IgD-negative memory B cell (primary cell): ENCODE measurements at regions not wholly inside any gene's neighbourhood (a gene's known extent, or its start where the extent isn't known, plus 50 kb on each side); places are given as distances from the start of the nearest gene placed in this dataset.

Experiments
- H3K27ac Mint-ChIP-seq, 3 donors: one replicate each; pipeline ENCODE4 v1.8.0; 2020 to 2022; ENCODE audit warnings: mild to moderate bottlenecking in 3 of 3, mixed read lengths in 3 of 3, moderate library complexity in 1 of 3
- H3K27me3 Mint-ChIP-seq: one replicate; pipeline ENCODE4 v1.8.0; 2021; ENCODE audit warnings: mixed read lengths
- H3K36me3 Mint-ChIP-seq: one replicate; pipeline ENCODE4 v1.8.0; 2020; ENCODE audit warnings: mild to moderate bottlenecking, mixed read lengths
- H3K4me1 Mint-ChIP-seq, 3 donors: one replicate each; pipeline ENCODE4 v1.8.0; 2020 to 2022; ENCODE audit warnings: mixed read lengths in 3 of 3, mild to moderate bottlenecking in 1 of 3
- H3K4me3 Mint-ChIP-seq, 4 donors: one replicate each; pipeline ENCODE4 v1.8.0; 2020 to 2022; ENCODE audit warnings: mild to moderate bottlenecking in 4 of 4, mixed read lengths in 4 of 4, moderate library complexity in 3 of 4
- H3K9me3 Mint-ChIP-seq, 3 donors: one replicate each; pipeline ENCODE4 v1.8.0; 2020 to 2021; ENCODE audit warnings: mixed read lengths in 3 of 3, mild to moderate bottlenecking in 1 of 3

DNA sequence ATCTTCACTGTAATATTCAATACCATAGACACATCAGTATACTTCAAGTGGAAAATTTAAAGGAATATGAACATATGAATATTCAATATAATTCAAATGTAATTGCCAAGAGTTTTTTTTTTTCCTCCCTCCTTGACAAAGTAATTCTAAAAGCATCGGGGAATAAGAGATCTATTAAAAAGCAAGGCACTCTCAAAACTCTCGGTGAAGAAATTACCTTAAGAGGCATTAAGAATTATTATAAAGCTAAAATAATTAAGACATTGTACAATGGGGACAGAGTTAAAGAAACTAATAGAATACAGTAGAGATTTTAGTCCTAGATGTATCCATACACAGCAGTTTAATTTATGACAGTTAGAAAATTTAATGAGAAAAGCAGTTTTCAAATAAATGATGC is 390.0 kb upstream of the SLC8A1 start:
- H3K36me3 Mint-ChIP-seq: no peaks in the 10 kb centered on the region
- no peaks in the 10 kb centered on the region for H3K27me3 Mint-ChIP-seq
- no peaks in the 10 kb centered on the region for H3K4me1 Mint-ChIP-seq
- H3K4me3 Mint-ChIP-seq: no peak overlapping the region
- no peak overlapping the region for H3K27ac Mint-ChIP-seq
- peaks cover 2 to 5% (median 5%) of the 10 kb centered on the region in 3 donors for H3K9me3 Mint-ChIP-seq

DNA sequence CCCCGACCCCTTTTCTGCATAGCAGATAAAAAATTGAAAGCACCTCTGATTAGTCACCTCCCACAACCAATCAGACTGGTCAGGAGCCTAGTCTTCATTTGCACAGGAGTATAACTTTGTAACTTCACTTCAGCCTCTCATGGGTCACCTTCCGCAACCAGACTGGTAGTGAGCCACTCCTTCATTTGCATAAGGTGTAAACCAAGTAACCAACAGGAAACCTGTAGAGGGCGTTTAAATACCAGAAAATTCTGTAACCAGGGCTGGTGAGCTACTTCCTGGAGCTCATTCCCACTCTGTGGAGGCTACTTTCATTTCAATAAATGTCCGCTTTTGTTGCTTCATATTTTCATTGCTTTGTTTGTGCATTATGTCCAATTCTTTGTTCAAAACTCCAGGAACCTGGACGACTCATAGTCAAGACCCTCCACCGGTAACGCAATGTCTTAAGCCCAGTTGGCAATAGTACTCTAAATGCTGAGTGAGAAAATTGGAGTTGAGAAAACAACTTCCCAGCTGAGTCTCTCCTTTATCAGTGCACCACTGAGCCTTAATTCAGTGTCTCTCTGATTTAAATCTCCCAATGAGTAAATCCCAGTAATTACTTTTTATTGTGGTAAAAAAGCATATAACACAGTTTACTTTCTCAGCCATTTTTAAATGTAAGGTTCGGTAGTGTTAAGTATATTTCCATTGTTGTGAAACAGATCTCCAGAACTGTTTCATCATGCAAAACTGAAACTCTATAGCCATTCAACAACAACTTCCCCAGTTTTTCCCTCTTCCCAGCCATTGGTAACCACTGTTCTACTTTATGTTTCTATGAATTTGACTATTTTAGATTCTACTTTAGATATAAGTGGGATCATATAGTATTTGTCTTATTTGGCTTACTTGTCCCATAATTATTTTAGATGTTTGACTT is 392.7 kb upstream of the SLC8A1 start:
- Mint-ChIP-seq H3K4me3 (no peak overlapping the region), H3K36me3 (no peaks in the 10 kb centered on the region), H3K9me3 (peaks cover 3 to 5% (median 5%) of the 10 kb centered on the region in 3 donors), H3K27ac (no peak overlapping the region), H3K4me1 (no peaks in the 10 kb centered on the region), H3K27me3 (no peaks in the 10 kb centered on the region)

DNA sequence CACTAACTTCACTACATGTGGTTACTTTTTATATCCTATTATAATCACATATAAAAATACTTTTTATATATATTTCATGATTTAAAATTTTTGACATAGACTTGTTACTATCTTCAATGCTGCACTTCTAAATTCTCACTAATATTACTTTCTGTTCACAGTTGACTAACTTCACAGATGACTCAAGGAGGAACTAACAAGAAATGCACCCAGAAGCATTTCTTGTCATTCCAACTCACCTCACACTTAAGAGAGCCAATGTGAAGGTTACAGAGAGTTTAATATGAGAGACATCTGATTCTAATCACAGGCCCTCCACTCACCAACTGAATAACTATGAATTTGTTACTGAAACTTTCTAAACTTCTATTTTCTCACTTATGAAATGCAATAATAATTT is 399.8 kb upstream of the SLC8A1 start:
- Mint-ChIP-seq H3K36me3 (no peaks in the 10 kb centered on the region), H3K4me3 (no peak overlapping the region), H3K27ac (no peak overlapping the region), H3K27me3 (no peaks in the 10 kb centered on the region), H3K4me1 (no peaks in the 10 kb centered on the region), H3K9me3 (peaks cover 0 to 7% (median 7%) of the 10 kb centered on the region in 3 donors)

DNA sequence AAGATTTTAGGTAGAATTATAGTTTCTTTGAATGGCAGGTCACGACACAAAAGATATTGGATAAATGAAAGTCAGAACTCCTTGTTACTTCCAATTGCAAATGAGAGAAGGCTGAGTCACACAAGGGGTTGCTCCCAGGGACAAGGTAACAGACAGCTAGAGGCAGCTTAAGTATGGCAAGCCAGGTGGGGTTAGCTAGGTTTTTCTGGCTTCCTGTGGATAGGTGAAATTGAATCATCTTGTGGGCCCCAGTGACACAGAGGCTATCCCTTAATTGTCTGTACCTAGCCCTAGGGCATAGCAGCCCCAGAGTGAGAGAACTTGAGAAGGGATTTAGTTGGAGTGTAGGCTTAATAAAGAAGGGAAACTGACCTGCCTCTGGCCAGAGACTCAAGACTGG is 407.7 kb upstream of the SLC8A1 start:
- H3K9me3 Mint-ChIP-seq: peaks cover 0 to 4% (median 1%) of the 10 kb centered on the region in 3 donors
- H3K36me3 Mint-ChIP-seq: no peaks in the 10 kb centered on the region
- no peak overlapping the region for H3K4me3 Mint-ChIP-seq
- no peaks in the 10 kb centered on the region for H3K4me1 Mint-ChIP-seq
- no peaks in the 10 kb centered on the region for H3K27me3 Mint-ChIP-seq
- H3K27ac Mint-ChIP-seq: no peak overlapping the region

DNA sequence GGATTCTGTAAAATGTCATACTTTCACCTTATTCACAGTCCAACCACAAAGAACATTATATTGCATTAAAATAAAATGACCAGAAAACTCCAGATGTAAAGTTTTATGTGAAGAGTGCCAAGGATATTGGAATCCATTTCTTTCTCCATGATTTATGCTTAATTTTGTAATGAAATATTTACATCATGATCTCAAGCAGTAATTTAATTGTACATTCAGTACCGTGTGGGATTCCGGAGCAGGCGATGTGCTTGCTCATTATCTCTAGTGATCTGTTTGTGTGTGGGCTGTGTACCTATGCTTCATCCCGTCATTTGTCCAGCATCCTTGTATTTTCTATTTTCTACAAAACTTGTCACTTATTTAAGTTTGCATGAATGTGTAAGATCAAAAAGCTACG is 415.9 kb upstream of the SLC8A1 start:
- Mint-ChIP-seq H3K4me1 (no peaks in the 10 kb centered on the region), H3K36me3 (no peaks in the 10 kb centered on the region), H3K27me3 (no peaks in the 10 kb centered on the region), H3K9me3 (peaks cover 0 to 7% (median 0%) of the 10 kb centered on the region in 3 donors), H3K27ac (no peak overlapping the region), H3K4me3 (no peak overlapping the region)

DNA sequence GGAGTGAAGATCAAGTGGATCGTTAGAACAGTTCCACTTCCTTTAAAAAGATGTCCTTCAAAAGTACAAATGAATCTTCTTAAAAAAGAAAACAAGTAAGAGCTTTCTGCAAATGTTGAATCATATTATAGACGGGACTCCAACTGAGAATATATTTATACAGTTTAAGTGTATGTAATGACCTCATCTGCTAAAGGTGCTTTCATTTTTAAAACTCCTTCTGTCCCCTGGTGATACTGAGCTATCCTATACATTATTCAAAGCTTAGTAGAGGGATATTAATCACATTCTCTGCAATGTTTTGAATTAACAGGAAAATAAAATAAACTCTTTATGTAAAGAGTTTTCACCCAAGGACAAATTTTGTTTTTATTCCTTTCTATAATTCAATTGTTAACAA is 420.7 kb upstream of the SLC8A1 start:
- H3K27ac Mint-ChIP-seq: no peak overlapping the region
- no peaks in the 10 kb centered on the region for H3K36me3 Mint-ChIP-seq
- no peaks in the 10 kb centered on the region for H3K27me3 Mint-ChIP-seq
- H3K9me3 Mint-ChIP-seq: peaks cover 0 to 7% (median 0%) of the 10 kb centered on the region in 3 donors
- no peak overlapping the region for H3K4me3 Mint-ChIP-seq
- H3K4me1 Mint-ChIP-seq: no peaks in the 10 kb centered on the region

DNA sequence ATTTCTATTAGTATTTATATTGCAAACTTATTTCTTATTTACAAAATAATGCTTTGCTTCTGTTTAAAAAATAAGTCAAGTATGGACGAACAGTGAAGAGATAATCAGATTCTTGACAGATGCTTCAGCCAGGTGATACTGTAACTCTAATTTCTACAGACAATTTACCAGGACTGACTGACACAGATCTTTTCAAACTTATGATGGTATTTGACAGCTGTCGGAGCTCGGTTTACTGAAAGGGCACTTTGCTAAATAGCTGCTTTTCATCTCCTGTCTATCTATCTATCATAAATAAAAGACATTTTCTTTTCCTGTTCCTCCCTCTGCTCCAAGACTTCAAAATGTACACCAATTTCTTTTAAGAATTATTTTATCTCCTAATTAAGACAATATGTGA is 422.5 kb upstream of the SLC8A1 start:
- H3K4me1 Mint-ChIP-seq: no peaks in the 10 kb centered on the region
- no peaks in the 10 kb centered on the region for H3K27me3 Mint-ChIP-seq
- H3K27ac Mint-ChIP-seq: no peak overlapping the region
- peaks cover 0 to 5% (median 0%) of the 10 kb centered on the region in 3 donors for H3K9me3 Mint-ChIP-seq
- H3K4me3 Mint-ChIP-seq: no peak overlapping the region
- no peaks in the 10 kb centered on the region for H3K36me3 Mint-ChIP-seq

DNA sequence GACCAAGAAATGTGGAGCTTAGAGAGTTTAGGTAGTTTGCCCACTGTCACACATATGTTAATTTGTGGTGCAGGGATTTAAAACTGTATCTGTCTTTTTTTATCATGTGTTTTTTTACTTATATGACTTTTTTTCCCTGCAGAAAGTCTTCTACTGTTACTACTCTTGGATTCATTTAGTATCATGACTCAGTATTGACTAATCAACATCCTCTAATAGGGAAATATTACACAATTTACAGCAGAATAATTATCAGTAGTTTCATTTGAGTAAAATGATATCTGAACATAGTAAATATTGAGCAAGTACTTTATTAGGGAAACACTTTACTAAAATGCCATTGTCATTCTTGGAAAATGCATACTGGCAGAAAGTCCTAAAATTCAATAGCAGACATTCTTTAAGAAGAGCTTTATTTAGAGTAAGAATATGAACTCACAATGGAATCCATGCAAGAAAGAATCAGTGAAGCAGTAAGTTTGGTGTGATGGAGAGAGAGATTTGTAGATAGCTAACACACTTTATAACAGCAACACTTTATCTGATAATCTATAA is 425.9 kb upstream of the SLC8A1 start:
- H3K27me3 Mint-ChIP-seq: no peaks in the 10 kb centered on the region
- no peak overlapping the region for H3K4me3 Mint-ChIP-seq
- H3K27ac Mint-ChIP-seq: no peak overlapping the region
- no peaks in the 10 kb centered on the region for H3K4me1 Mint-ChIP-seq
- no peaks in the 10 kb centered on the region for H3K36me3 Mint-ChIP-seq
- H3K9me3 Mint-ChIP-seq: peaks cover 0 to 2% (median 0%) of the 10 kb centered on the region in 3 donors

DNA sequence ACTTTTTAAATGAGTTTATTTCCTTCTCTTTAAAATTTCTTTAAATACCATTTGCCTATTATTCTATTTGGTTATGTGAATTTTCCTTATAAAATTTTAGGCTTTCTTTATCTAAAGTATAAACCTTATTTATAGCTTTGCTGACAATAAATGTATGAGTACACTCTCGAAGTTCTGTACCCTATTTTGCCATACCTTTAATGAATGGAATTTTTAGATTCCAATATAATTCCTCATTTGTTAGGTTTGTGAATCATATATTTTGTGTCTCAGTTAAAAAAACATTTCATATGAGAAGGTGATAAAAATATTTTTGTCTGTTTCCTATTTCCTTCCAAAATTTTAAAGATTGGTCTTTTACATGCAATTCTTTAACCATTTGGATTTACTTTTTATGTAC is 427.4 kb upstream of the SLC8A1 start:
- Mint-ChIP-seq H3K27ac (no peak overlapping the region), H3K9me3 (peaks cover 0 to 7% (median 0%) of the 10 kb centered on the region in 3 donors), H3K36me3 (no peaks in the 10 kb centered on the region), H3K4me3 (no peak overlapping the region), H3K27me3 (no peaks in the 10 kb centered on the region), H3K4me1 (no peaks in the 10 kb centered on the region)

DNA sequence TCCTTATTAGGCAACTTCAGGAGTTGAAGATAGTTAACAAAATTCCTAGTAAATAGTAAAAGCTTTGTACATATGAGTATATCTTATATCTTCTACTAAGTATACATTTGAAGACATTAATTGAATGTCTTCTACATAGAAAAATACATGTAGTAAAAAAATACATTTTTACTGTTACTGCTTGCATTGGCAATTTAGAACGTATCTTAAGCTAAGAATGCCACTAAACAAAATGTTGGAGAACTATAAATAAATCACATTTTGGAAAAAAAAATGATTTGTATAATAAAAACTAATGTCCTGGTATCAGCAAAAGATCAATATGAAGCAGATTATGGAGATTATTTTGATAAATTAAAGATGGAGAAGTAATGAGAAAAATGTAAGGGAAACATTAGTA is 434.2 kb upstream of the SLC8A1 start:
- no peaks in the 10 kb centered on the region for H3K4me1 Mint-ChIP-seq
- no peaks in the 10 kb centered on the region for H3K36me3 Mint-ChIP-seq
- no peaks in the 10 kb centered on the region for H3K27me3 Mint-ChIP-seq
- H3K27ac Mint-ChIP-seq: no peak overlapping the region
- H3K4me3 Mint-ChIP-seq: no peak overlapping the region
- H3K9me3 Mint-ChIP-seq: peaks cover 0 to 8% (median 3%) of the 10 kb centered on the region in 3 donors

DNA sequence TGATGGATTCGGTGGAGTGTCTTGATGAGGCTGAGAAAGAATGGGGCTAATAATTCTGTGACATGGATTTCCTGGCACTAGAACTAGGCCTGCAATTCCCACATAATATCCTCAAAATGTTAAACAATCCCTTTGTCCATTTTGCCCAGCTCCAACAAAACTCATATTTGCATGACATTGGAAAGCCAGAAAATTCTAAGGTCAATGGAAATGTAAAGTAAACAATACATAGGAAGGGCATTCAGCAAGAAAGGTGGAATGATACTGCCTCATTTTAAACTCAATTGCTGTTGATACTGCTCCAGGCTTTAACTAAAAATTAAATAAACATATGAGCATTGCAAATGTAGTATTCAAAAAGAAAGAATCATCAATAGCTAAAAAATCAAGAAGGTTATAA is 434.8 kb upstream of the SLC8A1 start:
- no peak overlapping the region for H3K4me3 Mint-ChIP-seq
- H3K27me3 Mint-ChIP-seq: no peaks in the 10 kb centered on the region
- peaks cover 0 to 8% (median 3%) of the 10 kb centered on the region in 3 donors for H3K9me3 Mint-ChIP-seq
- no peaks in the 10 kb centered on the region for H3K4me1 Mint-ChIP-seq
- no peak overlapping the region for H3K27ac Mint-ChIP-seq
- H3K36me3 Mint-ChIP-seq: no peaks in the 10 kb centered on the region

DNA sequence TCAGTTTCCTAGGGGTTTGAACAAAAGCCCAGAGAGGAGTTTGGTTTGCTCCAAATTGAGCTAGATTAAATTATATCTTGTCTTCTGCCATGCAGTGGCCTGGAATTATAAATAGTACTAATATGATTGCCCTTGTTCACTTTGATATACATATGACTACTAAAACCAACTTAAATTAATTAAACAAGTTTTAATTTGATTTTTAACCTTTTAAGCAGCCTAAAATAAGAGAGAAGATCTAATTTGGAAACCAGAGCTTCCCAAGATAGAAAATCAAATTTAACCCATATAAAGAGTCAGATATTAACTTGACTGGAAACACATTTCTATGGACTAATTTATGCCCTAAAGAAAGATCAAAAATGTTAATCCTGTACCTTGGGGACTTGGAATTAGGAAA is 444.5 kb upstream of the SLC8A1 start:
- Mint-ChIP-seq H3K36me3 (no peaks in the 10 kb centered on the region), H3K9me3 (peaks cover 0 to 4% (median 3%) of the 10 kb centered on the region in 3 donors), H3K4me1 (no peaks in the 10 kb centered on the region), H3K27me3 (no peaks in the 10 kb centered on the region), H3K4me3 (no peak overlapping the region), H3K27ac (no peak overlapping the region)

DNA sequence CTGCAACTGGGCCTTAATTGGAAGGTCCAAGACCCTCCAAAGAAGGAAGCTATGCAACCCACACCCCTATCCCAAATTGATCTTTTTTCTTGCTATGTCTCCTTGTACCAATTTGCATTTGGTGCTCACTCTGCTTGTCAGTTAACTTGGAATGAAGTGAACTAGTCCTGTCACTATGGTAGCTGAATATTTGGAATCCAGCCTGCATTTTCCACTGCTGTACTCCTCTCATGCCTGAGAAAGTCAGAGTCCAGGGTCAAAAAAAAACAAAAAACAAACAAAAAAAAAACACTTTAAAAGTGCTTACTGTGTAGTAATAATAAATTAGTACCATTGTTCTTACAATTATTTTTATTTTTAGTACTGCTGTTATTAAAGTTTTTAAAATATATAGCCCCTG is 462.8 kb upstream of the SLC8A1 start:
- H3K27me3 Mint-ChIP-seq: no peaks in the 10 kb centered on the region
- H3K9me3 Mint-ChIP-seq: peaks cover 0 to 4% (median 4%) of the 10 kb centered on the region in 3 donors
- no peak overlapping the region for H3K27ac Mint-ChIP-seq
- no peaks in the 10 kb centered on the region for H3K4me1 Mint-ChIP-seq
- peaks cover 2% of the 10 kb centered on the region for H3K36me3 Mint-ChIP-seq
- H3K4me3 Mint-ChIP-seq: no peak overlapping the region

DNA sequence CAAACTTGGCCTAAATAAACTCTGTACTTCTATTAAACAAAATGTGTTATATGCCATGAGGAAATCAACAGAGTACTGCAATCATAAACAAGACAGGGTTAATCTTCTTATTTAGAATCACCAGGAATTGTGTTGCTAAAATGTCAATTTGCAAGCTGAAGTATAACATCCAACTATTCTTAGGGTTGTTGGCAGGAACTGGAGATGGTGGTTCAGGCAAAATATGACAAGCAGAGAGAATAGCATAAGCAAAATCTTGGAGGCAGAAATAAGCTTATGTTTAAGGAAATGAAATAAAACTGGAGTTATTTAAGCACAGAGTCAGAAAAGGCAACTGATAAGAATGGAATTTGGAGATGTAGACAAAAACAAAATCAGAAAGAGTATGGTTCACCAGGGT is 463.8 kb upstream of the SLC8A1 start:
- Mint-ChIP-seq H3K27me3 (no peaks in the 10 kb centered on the region), H3K36me3 (peaks cover 2% of the 10 kb centered on the region), H3K9me3 (peaks cover 0 to 4% (median 4%) of the 10 kb centered on the region in 3 donors), H3K27ac (no peak overlapping the region), H3K4me1 (no peaks in the 10 kb centered on the region), H3K4me3 (no peak overlapping the region)

DNA sequence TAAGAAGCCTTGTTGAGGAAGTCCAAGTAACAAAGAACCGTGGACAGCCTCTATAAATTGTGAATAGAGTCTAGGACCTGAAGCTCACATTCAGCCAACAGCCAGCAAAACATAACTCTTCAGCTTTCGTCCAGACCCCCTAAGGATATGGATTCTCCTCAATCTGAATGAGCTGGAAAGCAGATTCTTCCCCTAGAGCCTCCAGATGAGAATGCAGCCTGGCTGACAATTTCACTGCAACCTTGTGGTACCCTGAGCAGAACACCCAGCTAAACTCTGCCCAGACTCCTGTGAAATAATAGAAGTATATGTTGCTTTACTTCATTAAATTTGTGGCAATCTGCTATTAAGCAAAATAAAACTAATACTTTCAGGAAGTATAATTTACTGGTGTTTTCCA is 483.5 kb upstream of the SLC8A1 start:
- H3K4me3 Mint-ChIP-seq: no peak overlapping the region
- H3K27me3 Mint-ChIP-seq: no peaks in the 10 kb centered on the region
- H3K36me3 Mint-ChIP-seq: no peaks in the 10 kb centered on the region

DNA sequence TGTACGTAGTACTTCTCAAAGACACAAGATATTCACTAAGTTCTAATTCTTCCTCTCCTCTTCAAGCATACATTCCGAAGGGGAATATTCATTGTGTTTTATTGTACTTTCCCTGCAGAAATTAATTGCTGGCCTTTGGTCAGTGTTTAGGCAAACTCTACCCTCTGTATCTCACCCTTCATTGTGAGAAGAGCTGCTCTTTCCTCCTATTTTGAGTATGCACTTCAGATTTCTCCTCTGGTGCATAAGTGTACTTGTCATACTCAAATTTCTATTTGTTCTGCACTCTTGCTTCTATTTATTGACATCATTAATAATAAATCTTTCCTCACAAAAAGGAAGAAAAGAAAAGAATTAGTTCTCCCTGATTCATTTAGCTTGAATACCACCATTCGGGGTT is 485.4 kb upstream of the SLC8A1 start:
- Mint-ChIP-seq H3K27ac (no peak overlapping the region), H3K9me3 (peaks cover 2 to 8% (median 5%) of the 10 kb centered on the region in 3 donors), H3K4me3 (no peak overlapping the region), H3K36me3 (no peaks in the 10 kb centered on the region), H3K4me1 (no peaks in the 10 kb centered on the region), H3K27me3 (no peaks in the 10 kb centered on the region)

More for the DNA sequence above, 483.5 kb upstream of the SLC8A1 start:
- H3K4me1 Mint-ChIP-seq: no peaks in the 10 kb centered on the region
- H3K9me3 Mint-ChIP-seq: peaks cover 0 to 2% (median under 1%) of the 10 kb centered on the region in 3 donors
- H3K27ac Mint-ChIP-seq: no peak overlapping the region
